NCI-H510A (cell line): ENCODE measurements at regions not wholly inside any gene's neighbourhood (a gene's known extent, or its start where the extent isn't known, plus 50 kb on each side); places are given as distances from the start of the nearest gene placed in this dataset.
A peak's percentile ranks its signal among the peaks of the same experiment; 100 is the strongest.

ENCODE experiments used
- DNase-seq: peaks from one replicate; lab custom pipeline; 2025; lab: John Stamatoyannopoulos, UW

GRCh38 chr14:42742084-42742483 is 1135.4 kb downstream of the LRFN5 start:
- no peak for DNase-seq

- DNase-seq, result no peak
Measured at GRCh38 chr14:42736408-42736807, 1129.7 kb downstream of the LRFN5 start.

- no peak for DNase-seq
Measured at GRCh38 chr14:42734041-42734440, 1127.4 kb downstream of the LRFN5 start.

GRCh38 chr14:42732005-42732404 is 1125.3 kb downstream of the LRFN5 start:
- DNase-seq, result no peak

- no peak for DNase-seq
Measured at GRCh38 chr14:42731480-42731879, 1124.8 kb downstream of the LRFN5 start.

- no peak for DNase-seq
Measured at GRCh38 chr14:42729681-42730080, 1123.0 kb downstream of the LRFN5 start.

- peak; percentile 53 for DNase-seq
Measured at GRCh38 chr14:42719391-42719790, 1112.7 kb downstream of the LRFN5 start.

GRCh38 chr14:42715316-42715715 is 1108.6 kb downstream of the LRFN5 start:
- DNase-seq, result no peak

- no peak for DNase-seq
Measured at GRCh38 chr14:42710071-42710470, 1103.4 kb downstream of the LRFN5 start.

- DNase-seq, result no peak
Measured at GRCh38 chr14:42703501-42703900, 1096.8 kb downstream of the LRFN5 start.

- DNase-seq, result no peak
Measured at GRCh38 chr14:42687421-42687820, 1080.7 kb downstream of the LRFN5 start.

GRCh38 chr14:42683707-42684106 is 1077.0 kb downstream of the LRFN5 start:
- DNase-seq, result no peak

- no peak for DNase-seq
Measured at GRCh38 chr14:42676636-42677035, 1070.0 kb downstream of the LRFN5 start.

GRCh38 chr14:42673963-42674362 is 1067.3 kb downstream of the LRFN5 start:
- no peak for DNase-seq

- no peak for DNase-seq
Measured at GRCh38 chr14:42671636-42672035, 1065.0 kb downstream of the LRFN5 start.

- DNase-seq, result no peak
Measured at GRCh38 chr14:42665083-42665482, 1058.4 kb downstream of the LRFN5 start.

- no peak for DNase-seq
Measured at GRCh38 chr14:42664190-42664589, 1057.5 kb downstream of the LRFN5 start.

GRCh38 chr14:42654707-42655106 is 1048.0 kb downstream of the LRFN5 start:
- no peak for DNase-seq

- DNase-seq, result no peak
Measured at GRCh38 chr14:42642787-42643186, 1036.1 kb downstream of the LRFN5 start.

- DNase-seq, result no peak
Measured at GRCh38 chr14:42633504-42634095, 1026.9 kb downstream of the LRFN5 start.

GRCh38 chr14:42629553-42629952 is 1022.9 kb downstream of the LRFN5 start:
- no peak for DNase-seq

GRCh38 chr14:42628602-42629001 is 1021.9 kb downstream of the LRFN5 start:
- no peak for DNase-seq

- DNase-seq, result no peak
Measured at GRCh38 chr14:42626986-42627385, 1020.3 kb downstream of the LRFN5 start.

- no peak for DNase-seq
Measured at GRCh38 chr14:42624980-42625761, 1018.5 kb downstream of the LRFN5 start.
